G401.6 (cell line): ENCODE measurements at regions not wholly inside any gene's neighbourhood (a gene's known extent, or its start where the extent isn't known, plus 50 kb on each side); places are given as distances from the start of the nearest gene placed in this dataset.
A peak's percentile ranks its signal among the peaks of the same experiment; 100 is the strongest.

ENCODE experiments used
- FAIRE-seq: peaks from 2 replicates; lab custom pipeline; 2012; peaks lifted over from hg19 to GRCh38; lab: Jason Lieb, UNC

- no peak for FAIRE-seq
Observed at GRCh38 chr11:105332171-105332570, 192.6 kb upstream of the CARD18 start.

GRCh38 chr11:105328061-105328460 is 188.5 kb upstream of the CARD18 start:
- no peak for FAIRE-seq

- no peak for FAIRE-seq
Observed at GRCh38 chr11:105324156-105324555, 184.6 kb upstream of the CARD18 start.

- peak; percentile 69 for FAIRE-seq
Observed at GRCh38 chr11:105321696-105322095, 182.1 kb upstream of the CARD18 start.

GRCh38 chr11:105315287-105315686 is 175.7 kb upstream of the CARD18 start:
- FAIRE-seq: no peak

GRCh38 chr11:105312266-105312665 is 172.7 kb upstream of the CARD18 start:
- no peak for FAIRE-seq

- no peak for FAIRE-seq
Observed at GRCh38 chr11:105298630-105299029, 159.1 kb upstream of the CARD18 start.

- FAIRE-seq: no peak
Observed at GRCh38 chr11:105298174-105298573, 158.6 kb upstream of the CARD18 start.

GRCh38 chr11:105297463-105297862 is 157.9 kb upstream of the CARD18 start:
- FAIRE-seq: no peak

GRCh38 chr11:105296806-105297205 is 157.2 kb upstream of the CARD18 start:
- no peak for FAIRE-seq

- no peak for FAIRE-seq
Observed at GRCh38 chr11:105296386-105296785, 156.8 kb upstream of the CARD18 start.

GRCh38 chr11:105282658-105283057 is 143.1 kb upstream of the CARD18 start:
- FAIRE-seq: no peak

GRCh38 chr11:105274631-105275030 is 135.1 kb upstream of the CARD18 start:
- FAIRE-seq: no peak

- no peak for FAIRE-seq
Observed at GRCh38 chr11:105273660-105274280, 134.2 kb upstream of the CARD18 start.

- no peak for FAIRE-seq
Observed at GRCh38 chr11:105269862-105270261, 130.3 kb upstream of the CARD18 start.

- FAIRE-seq: no peak
Observed at GRCh38 chr11:105268404-105269062, 129.0 kb upstream of the CARD18 start.

GRCh38 chr11:105265845-105266244 is 126.3 kb upstream of the CARD18 start:
- no peak for FAIRE-seq

- FAIRE-seq: no peak
Observed at GRCh38 chr11:105260976-105261375, 121.4 kb upstream of the CARD18 start.

GRCh38 chr11:105245781-105246315 is 106.3 kb upstream of the CARD18 start:
- no peak for FAIRE-seq

- FAIRE-seq: no peak
Observed at GRCh38 chr11:105244160-105244825, 104.7 kb upstream of the CARD18 start.

- no peak for FAIRE-seq
Observed at GRCh38 chr11:105241136-105241535, 101.6 kb upstream of the CARD18 start.

- no peak for FAIRE-seq
Observed at GRCh38 chr11:105236664-105237063, 97.1 kb upstream of the CARD18 start.

GRCh38 chr11:105233285-105233684 is 93.7 kb upstream of the CARD18 start:
- no peak for FAIRE-seq
